ENCODE measurements at regions not wholly inside any gene's neighbourhood (a gene's known extent, or its start where the extent isn't known, plus 50 kb on each side); places are given as distances from the start of the nearest gene placed in this dataset.

DNA sequence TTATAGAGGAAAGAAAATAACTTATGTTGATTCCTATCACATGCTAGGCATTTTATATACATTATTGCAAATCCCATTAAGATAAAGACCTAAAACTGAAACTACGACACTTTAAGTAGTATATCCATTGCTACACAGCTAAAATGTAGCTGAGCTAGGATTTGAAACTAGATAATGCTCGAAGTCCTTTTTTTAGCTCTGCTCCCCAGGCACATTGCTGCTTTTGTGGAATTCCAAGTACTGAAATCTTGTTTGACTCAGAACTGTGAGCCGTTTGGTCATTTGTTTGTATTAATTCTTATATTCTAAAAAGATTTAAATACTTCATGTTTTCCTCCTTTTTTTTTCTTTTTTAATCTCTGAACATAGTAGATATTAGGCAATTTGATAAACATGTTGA is 644.8 kb downstream of the HACE1 start:
- DNase-seq (ENCODE audit: low read depth, low spot score), result no peak

DNA sequence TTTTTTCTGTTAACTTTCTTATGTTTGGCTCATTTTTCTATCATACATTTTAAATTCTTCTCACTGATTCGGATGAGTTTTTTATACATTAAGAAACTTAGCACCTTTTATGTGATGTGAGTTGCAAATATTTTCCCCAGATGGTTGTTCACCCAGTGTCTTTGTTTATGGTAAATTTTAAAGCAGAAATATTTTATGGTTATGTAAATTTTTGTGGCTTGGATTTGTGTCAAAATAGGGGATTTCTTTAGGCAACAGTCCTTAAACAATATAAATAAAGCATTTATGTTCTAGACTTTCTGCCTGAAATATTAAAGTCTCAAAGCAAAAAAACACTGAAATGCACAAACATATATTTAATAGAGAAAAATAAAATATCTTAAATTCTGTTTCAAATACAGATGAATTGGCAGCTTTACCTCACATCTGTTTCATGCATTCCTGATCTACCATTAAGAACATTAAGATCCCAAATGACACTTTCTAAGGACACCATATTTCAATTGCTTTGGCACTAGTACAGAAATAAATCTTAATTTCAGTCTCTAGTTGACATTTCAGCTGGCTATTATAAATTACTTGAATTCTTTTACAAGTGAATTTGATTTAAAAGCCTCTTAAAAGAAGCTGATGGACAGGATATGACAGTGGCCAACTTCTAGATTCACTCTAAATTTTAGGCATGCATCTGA is 646.6 kb downstream of the HACE1 start:
- no peak for DNase-seq (ENCODE audit: low read depth, low spot score)

DNA sequence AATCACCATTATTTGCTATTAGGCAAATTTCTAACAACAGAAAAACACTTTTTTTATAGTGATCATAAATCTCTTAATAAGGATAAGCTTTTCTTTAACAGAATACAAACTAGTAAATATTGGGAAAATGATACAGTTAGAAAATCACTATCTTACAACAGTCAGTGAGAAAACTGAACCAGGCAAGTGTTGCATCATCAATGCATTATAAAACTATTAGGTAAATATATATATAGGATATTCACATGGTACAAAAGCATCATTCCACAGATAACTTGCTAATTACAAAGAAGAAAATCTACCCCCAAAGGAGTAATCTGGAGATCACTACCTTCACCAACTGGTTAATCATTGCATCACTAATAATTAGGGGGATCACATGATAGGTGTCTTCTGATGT is 652.1 kb downstream of the HACE1 start:
- no peak for DNase-seq (ENCODE audit: low read depth, low spot score)

DNA sequence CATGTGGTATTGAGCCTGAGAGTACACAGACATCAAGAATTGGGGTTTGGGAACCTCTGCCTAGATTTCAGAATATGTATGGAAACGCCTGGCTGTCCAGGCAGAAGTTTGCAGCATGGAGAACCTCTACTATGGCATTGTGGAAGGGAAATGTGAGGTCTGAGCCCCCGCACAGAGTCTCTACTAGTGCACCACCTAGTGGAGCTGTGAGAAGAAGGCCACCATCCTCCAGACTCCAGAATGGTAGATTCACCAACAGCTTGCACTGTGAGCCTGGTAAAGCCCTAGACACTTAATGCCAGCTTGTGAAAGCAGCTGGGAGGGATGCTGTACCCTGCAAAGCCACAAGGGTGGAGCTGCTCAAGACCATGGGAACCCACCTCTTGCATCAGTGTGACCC is 658.2 kb downstream of the HACE1 start:
- no peak for DNase-seq (ENCODE audit: low read depth, low spot score)

DNA sequence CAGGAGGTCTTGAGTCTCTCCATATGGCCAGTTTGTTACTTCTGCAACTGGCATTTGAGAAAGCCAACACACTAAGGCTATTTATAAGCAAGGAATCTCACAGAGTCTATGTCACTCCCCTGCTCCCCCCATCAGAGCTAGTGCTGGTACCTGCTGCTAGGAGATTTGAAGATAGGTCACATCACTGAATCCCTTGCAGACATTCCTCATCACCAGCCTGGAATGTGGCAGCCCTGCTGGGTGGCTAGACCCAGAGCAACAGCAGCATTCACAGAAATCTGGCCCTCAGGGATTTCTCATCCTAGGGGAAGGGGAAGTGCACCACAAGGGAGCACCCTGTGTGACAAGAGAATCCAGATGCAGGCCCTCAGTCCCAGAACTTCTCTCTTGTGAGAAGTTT is 672.1 kb downstream of the HACE1 start:
- no peak for DNase-seq (ENCODE audit: low read depth, low spot score)

DNA sequence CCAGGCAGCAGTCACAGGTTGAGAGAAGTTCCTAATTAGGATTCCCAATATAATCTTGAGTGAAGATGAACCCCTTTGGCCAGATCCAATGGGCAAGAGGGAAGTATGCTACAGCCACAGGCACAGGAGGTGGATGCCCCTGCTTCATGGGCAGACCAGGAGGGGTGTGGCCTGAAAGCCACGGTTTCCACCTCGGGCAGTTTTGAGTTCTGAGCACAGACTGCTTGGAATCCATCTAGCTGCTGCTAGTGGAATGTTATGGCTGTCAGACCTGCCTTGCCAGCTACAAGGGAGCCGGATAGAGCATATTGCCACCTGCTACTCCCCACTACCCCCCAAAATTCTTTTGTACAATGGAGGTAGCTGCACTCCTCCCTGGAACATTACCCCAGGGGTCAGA is 672.9 kb downstream of the HACE1 start:
- DNase-seq (ENCODE audit: low read depth, low spot score), result no peak

DNA sequence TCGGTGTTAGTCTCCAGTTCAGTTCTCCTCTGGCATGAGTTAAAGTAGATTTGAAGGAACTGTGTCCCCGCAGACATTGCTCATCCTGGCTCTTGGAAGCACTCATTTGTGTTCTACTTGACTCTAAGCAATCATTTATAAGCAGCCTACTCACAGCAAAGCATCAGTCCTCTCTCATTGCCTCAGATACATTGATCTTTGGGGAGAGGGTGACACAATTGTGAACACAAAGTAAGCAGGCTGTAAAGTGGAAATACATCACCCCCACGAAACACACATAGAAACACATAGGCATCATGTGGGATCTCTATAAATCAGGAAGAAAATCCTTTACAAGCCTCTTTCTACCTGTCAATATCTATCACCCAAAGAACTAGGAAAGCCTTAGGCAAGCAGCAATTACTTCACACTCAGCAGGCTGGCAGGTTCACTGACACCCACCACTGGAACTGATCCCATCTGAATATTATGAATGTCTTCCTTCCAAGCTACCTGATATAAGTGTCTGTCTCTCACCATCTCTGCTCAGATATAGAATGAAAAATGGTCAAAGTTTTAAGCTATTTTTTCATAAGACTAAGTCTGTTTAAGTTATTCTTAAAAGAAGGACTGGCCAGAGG is 675.8 kb downstream of the HACE1 start:
- DNase-seq (ENCODE audit: low read depth, low spot score), result no peak

DNA sequence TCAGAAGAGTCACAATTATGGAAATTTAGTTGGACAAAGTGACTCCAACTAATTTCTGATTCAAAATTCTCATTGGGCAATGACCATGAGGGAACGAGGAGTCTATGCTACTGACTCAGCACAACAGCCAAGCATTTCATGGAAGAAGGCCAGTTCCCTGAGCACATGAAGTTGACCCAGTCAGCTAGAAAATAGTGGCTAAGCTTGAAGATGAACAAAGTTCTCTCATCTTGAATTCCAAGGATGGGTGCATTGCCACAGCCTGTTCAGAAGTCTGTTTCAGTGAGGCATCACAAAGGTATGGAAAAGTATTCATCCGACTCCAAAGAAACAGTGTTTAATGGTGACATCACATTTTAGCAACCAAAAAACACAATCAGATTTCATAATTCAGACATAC is 676.9 kb downstream of the HACE1 start:
- DNase-seq (ENCODE audit: low read depth, low spot score), result no peak

DNA sequence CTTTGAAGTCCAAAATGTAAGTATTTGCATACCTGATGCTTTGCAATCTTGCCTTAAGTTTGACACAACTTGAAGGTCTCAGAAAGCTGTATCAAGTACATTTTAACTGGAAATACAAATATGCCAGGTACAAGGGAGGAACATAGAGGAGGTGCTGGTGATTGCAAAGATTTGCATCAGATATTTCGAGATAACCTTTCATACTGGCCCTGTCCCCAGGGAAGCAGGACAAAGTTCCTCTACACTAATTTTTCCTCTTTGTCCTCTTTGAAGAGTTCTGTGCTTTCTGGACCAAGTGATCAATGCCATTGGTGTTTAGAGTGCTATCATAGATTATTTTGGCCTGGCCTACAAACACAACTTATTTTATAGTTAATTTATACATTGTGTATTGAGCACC is 686.1 kb downstream of the HACE1 start:
- DNase-seq (ENCODE audit: low read depth, low spot score), result no peak

DNA sequence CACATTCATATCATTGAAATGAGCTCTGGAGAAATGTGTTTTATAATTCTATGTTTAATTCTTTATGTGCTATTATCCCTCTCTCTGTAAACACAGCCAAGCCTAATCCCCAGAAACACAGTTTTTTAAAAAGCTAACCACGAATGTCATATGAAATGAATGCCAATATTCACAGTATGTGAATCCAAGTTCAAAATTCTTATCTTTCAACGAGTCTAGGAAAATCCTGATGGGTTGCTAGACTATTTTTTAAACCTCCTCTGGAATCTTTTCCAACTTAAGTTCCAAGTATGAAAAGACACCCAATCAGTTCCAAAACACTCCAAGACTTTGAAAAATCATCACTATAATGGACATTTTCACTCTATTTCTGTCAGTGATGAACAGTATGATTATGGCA is 689.3 kb downstream of the HACE1 start:
- no peak for DNase-seq (ENCODE audit: low read depth, low spot score)

DNA sequence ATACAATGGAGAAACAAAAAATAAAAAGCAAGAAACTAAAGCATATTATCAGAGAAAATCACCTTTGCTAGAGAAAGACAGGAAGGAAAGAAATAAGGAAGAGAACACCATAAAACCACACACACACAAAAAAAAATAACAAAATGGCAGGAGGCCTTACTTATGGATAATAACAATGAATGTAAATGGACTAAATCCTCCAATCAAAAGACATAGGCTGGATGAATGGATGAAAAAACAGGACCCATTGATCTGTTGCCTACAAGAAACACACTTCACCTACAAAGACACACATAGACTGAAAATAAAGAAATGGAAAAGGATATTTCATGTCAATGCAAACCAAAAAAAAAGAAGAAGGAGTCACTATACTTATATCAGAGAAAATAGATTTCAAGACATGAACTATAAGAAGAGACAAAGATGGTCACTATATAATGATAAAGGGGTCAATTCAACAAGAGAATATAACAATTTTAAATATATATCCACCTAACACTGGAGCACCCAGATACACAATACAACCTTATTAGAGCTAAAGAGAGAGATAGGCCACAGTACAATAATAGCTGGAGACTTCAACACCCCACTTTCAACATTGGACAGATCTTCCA is 693.6 kb downstream of the HACE1 start:
- DNase-seq (ENCODE audit: low read depth, low spot score), result no peak

DNA sequence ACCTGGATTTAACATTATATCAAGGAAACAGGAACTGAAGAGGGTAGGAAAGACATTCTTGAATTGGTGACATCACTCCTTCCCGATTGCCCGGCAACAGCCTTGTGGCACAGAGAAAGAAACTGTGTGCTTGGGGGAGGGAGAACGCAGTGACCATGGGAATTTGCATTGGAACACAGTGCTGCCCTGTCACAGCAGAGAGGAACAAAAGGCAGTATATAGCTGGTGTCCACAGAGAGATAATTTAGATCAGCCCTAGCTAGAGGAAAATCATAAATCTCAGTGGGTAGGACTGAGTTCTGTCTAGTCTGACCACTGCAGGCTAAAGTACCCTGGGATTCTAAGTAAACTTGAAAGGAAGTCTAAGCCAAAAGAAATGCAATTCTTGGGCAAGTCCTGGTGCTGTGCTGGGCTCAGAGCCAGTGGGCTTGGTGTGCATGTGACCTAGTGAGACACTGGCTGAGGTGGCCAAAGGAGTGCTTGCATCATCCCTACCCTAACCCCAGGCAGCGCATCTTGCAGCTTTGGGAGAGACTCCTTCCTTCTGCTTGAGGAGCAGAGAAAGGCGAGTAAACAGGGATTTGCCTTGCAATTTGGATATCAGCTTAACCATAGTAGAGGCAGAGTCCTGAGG is 697.6 kb downstream of the HACE1 start:
- DNase-seq (ENCODE audit: low read depth, low spot score), result no peak

DNA sequence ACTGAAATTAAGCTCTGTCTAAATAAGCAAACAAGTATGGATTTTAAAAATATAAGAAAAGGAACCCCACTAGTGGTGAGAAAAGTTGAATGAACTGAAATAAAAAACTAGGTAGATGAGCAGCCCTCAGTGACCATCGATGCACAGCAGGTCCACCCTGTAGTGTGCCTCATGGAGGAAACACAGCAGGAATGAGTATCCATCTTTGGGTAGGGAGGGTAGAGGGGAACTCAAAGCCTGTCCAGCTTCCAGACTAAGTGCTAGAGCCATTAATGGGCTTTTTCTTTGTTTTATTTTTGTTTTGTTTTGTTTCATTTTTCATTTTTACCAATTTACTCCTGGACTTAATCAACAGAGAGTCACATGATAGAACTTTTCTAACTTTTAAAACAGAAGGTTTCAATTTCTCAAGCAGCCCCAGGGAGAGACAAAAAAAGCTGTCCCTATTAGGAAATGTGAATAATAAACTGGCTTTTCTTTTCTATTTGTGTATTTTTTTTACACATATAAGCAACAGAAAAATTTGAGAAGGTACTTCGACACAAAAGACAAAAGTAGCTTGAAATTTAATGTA is 700.6 kb downstream of the HACE1 start:
- DNase-seq (ENCODE audit: low read depth, low spot score), result no peak

DNA sequence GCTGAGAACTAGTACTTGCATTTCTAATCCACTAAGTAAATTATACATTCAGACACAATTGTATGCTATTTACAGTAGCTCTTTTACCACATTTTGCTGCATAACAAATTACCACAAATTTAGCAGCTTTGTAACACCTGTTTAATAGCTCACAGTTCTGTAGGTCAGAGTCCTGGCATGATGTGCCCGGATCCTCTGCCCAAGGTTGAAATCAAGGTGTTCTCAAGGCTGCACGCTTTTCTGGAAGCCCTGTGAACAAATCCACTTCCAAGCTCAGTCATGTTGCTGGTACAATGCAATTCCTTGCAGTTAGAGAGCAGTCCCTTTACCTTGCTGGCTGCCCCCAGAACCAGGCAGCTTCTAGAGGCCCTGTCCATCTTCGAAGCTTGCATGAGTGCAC is 716.0 kb downstream of the HACE1 start:
- no peak for DNase-seq (ENCODE audit: low read depth, low spot score)

DNA sequence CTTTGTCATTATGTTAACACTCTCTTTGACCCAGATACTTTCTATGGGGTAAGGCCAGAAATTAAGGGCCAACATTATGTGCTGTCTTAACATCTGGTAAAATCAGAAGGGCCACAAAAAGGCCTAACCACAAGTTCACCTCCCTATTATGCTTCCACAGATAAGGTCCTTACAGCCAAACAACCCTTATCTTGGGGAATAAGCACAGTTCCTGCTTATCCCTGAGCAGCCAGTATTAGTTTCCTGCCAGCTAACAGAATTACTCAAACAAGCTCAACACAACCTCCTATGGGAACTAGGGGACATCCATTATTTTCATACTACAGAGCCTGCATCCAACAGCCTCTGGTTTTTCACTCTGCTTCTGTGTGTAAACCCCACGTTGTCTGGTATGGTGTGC is 724.8 kb downstream of the HACE1 start:
- no peak for DNase-seq (ENCODE audit: low read depth, low spot score)

DNA sequence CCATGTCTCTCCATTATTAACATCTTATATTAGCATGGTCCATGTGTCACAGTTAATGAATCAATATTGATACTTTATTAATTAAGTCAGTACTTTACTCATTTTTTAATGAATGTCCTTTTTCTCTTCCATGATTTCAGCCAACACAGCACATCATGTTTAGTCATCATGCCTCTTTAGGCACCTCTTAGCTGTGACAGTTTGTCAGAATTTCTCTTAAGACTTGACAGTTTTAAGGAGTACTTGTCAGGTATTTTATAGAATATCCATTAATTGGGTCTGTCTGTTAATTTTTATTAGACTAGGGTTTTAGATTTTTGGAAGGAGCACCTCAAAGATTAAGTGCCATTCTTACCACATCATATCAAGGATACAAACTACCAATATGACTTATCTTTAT is 729.4 kb downstream of the HACE1 start:
- no peak for DNase-seq (ENCODE audit: low read depth, low spot score)

DNA sequence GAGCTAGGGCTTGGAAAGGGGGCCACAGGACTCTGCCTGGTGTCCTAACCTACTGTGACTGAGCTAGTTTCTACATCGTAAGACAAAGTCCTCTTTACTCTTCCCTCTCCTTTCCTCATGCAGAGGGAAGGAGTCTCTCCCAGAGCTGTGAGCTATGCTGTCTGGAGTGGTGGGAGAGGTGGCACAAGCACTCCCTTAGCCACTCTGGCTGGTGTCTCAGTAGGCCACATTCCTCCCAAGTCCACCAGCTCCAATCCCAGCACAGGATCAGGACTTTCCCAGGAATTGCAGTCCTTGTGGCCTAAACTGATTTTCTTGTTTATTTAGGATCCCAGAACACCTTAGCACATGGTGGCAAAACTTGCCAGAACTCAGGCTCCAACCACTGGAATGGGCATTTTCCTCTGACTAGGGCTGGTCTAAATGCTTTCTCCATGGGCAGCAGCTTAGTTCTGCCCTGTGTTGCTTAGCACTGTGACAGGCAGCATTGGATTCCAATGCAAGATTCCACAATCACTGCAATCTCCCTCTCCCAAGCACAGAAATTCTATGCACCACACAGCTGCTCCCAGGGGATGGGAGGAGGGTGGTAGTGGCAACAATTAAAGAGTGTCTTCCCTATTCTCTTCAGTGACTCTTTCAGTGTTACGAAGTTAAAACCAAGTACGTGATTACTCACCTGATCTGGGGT is 733.3 kb downstream of the HACE1 start:
- no peak for DNase-seq (ENCODE audit: low read depth, low spot score)

DNA sequence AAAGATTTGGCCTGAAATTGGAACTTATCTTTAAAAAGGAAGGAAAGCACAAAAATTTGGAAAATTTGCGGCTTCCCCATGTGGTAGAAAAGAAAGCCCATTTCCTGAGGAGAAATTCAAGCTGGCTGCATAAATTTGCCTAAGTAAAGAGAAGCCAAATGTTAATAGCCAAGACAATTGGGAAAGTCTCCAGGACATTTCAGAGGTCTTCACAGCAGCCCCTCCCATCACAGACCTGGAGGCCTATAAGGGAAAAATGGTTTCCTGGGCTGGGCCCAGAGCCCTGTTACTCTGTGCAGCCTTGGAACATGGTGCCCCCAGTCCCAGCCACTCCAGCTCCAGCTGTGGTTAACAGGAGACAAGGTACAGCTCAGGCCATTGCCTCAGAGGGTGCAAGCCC is 736.5 kb downstream of the HACE1 start:
- DNase-seq (ENCODE audit: low read depth, low spot score), result no peak

DNA sequence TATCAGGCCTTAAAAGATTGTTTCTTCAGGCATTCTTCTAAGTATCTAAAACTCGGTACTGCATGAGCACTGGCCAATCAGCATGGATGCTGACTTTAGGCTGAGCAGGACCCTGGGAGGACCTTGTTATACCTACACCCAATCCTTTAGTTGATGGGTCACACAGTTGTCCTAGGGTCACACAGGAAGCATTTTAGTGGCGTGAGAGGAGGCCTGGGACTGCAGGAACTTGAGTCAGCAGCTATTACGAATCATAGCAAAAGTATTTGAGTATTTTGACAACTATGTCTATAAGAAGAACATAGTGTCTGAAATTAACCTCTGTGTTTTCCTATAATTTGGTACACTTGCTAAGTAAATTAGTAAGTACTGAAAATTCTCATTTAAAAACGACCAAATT is 741.4 kb downstream of the HACE1 start:
- no peak for DNase-seq (ENCODE audit: low read depth, low spot score)

DNA sequence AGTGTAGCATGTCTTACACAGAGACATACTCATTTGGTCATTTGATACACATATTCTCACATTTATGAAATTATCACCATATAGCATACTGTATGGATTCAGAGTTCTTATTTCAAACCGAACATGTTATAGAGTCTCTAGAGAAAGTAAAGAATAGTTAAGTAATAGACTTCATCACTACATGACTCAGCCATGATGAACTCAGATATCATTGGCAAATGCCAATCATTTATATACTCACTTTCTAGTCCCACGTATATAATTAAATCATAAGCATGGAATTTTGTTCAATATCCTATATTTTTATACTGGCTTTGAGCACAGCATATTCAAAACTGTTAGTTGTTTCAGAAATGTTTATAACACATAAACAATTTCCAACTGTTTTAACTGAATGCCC is 749.9 kb downstream of the HACE1 start:
- no peak for DNase-seq (ENCODE audit: low read depth, low spot score)

DNA sequence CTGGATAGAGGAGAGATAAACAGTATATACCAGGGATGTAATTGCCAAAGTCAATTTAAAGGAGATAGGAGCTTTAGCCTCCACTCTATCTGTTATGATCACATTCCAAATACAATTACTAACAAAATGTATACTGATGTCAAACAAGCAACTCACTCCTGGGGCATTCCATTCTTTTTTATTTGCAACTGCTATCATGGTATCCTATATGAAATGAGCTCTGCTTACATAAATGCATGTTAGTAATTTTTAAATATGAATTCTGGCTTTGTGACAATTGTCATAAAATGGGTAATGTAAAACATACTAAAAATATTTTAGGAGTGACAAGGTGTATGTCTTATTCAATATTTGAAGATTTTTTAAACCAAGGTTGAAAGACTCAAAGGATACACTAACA is 751.1 kb downstream of the HACE1 start:
- DNase-seq (ENCODE audit: low read depth, low spot score), result no peak
